ENCODE measurements at regions not wholly inside any gene's neighbourhood (a gene's known extent, or its start where the extent isn't known, plus 50 kb on each side); places are given as distances from the start of the nearest gene placed in this dataset.

GRCh38 chr10:1954300-1954699 lies 217.0 kb upstream of the ADARB2 start:
- TF ChIP-seq HNF4A (conservative IDR thresholded peaks at IDR 0.05): no peak
- no peak for TF ChIP-seq CTCF (IDR thresholded peaks at IDR 0.05; ENCODE audit: low read depth, low read length, missing input control)
- TF ChIP-seq GABPA (IDR thresholded peaks at IDR 0.05 in 1 of 2, conservative IDR thresholded peaks at IDR 0.05 in 1 of 2): no peak
- TF ChIP-seq FOXA2 (IDR thresholded peaks at IDR 0.05): no peak
- Histone ChIP-seq H3K27me3 (ENCODE audit: control insufficient read depth in 4 of 4, insufficient read depth in 4 of 4, low read length in 3 of 4) (peaks cover 0 to 5% (median 2%) of the 10 kb centered on the region in 4 donors), H3K9ac (ENCODE audit: low read depth in 1 of 2, low read length in 2 of 2) (no peak overlapping the region), H3K9me3 (ENCODE audit: control insufficient read depth in 4 of 4, low read length in 3 of 4) (peaks cover 0 to 4% (median 0%) of the 10 kb centered on the region in 4 donors), H3K4me3 (ENCODE audit: low read depth in 1 of 3, low read length in 3 of 3) (no peak overlapping the region), H3K27ac (ENCODE audit: low read depth in 1 of 2, low read length in 2 of 2) (no peak overlapping the region), H3K4me1 (ENCODE audit: control insufficient read depth in 4 of 4, insufficient read depth in 4 of 4, low read length in 3 of 4) (no peaks in the 10 kb centered on the region), H3K36me3 (ENCODE audit: control insufficient read depth in 4 of 4, insufficient read depth in 3 of 4, low read depth in 1 of 4, low read length in 3 of 4) (no peaks in the 10 kb centered on the region)
- 73% methylated on average over 3 of the region's 3 CpGs for WGBS
- DNase-seq (ENCODE audit: low spot score): no peak

- H3K27ac ChIP-seq (ENCODE audit: low read depth in 1 of 2, low read length in 2 of 2): no peak overlapping the region
- H3K4me3 ChIP-seq (ENCODE audit: low read depth in 1 of 3, low read length in 3 of 3): no peak overlapping the region
- WGBS: 92% methylated on average over 55 of the region's 55 CpGs
- DNase-seq (ENCODE audit: low spot score): no peak
- TF ChIP-seq FOXA2 (IDR thresholded peaks at IDR 0.05): no peak
- no peak for TF ChIP-seq MAX (IDR thresholded peaks at IDR 0.05)
- no peak for TF ChIP-seq RAD21 (IDR thresholded peaks at IDR 0.05)
- TF ChIP-seq ATF3 (IDR thresholded peaks at IDR 0.05): no peak
- TF ChIP-seq HNF4A (conservative IDR thresholded peaks at IDR 0.05): no peak
- TF ChIP-seq NR2F2 (IDR thresholded peaks at IDR 0.05): no peak
- TF ChIP-seq JUND (IDR thresholded peaks at IDR 0.05): no peak
- no peak for TF ChIP-seq YY1 (IDR thresholded peaks at IDR 0.05)
- no peak for TF ChIP-seq SP1 (IDR thresholded peaks at IDR 0.05)
- TF ChIP-seq GABPA (IDR thresholded peaks at IDR 0.05 in 1 of 2, conservative IDR thresholded peaks at IDR 0.05 in 1 of 2): no peak
- no peak for TF ChIP-seq TAF1 (conservative IDR thresholded peaks at IDR 0.05)
- no peaks in the 10 kb centered on the region for H3K36me3 ChIP-seq (ENCODE audit: control insufficient read depth in 4 of 4, insufficient read depth in 3 of 4, low read depth in 1 of 4, low read length in 3 of 4)
- no peak overlapping the region for H3K9ac ChIP-seq (ENCODE audit: low read depth in 1 of 2, low read length in 2 of 2)
- no peaks in the 10 kb centered on the region for H3K4me1 ChIP-seq (ENCODE audit: control insufficient read depth in 4 of 4, insufficient read depth in 4 of 4, low read length in 3 of 4)
- peaks cover 0 to 4% (median 0%) of the 10 kb centered on the region in 4 donors for H3K9me3 ChIP-seq (ENCODE audit: control insufficient read depth in 4 of 4, low read length in 3 of 4)
- H3K27me3 ChIP-seq (ENCODE audit: control insufficient read depth in 4 of 4, insufficient read depth in 4 of 4, low read length in 3 of 4): peaks cover 0 to 5% (median 2%) of the 10 kb centered on the region in 4 donors
Measured at GRCh38 chr10:1952126-1953095, 215.1 kb upstream of the ADARB2 start.

GRCh38 chr10:1950803-1951495 lies 213.6 kb upstream of the ADARB2 start:
- Histone ChIP-seq H3K9me3 (ENCODE audit: control insufficient read depth in 4 of 4, low read length in 3 of 4) (peaks cover 0 to 4% (median 0%) of the 10 kb centered on the region in 4 donors), H3K27me3 (ENCODE audit: control insufficient read depth in 4 of 4, insufficient read depth in 4 of 4, low read length in 3 of 4) (peaks cover 0 to 5% (median 2%) of the 10 kb centered on the region in 4 donors), H3K4me1 (ENCODE audit: control insufficient read depth in 4 of 4, insufficient read depth in 4 of 4, low read length in 3 of 4) (no peaks in the 10 kb centered on the region), H3K4me3 (ENCODE audit: low read depth in 1 of 3, low read length in 3 of 3) (no peak overlapping the region), H3K36me3 (ENCODE audit: control insufficient read depth in 4 of 4, insufficient read depth in 3 of 4, low read depth in 1 of 4, low read length in 3 of 4) (no peaks in the 10 kb centered on the region), H3K9ac (ENCODE audit: low read depth in 1 of 2, low read length in 2 of 2) (no peak overlapping the region), H3K27ac (ENCODE audit: low read depth in 1 of 2, low read length in 2 of 2) (no peak overlapping the region)
- no peak for DNase-seq (ENCODE audit: low spot score)
- 78% methylated on average over 7 of the region's 7 CpGs for WGBS
- no peak for TF ChIP-seq GABPA (IDR thresholded peaks at IDR 0.05 in 1 of 2, conservative IDR thresholded peaks at IDR 0.05 in 1 of 2)
- no peak for TF ChIP-seq RAD21 (IDR thresholded peaks at IDR 0.05)
- TF ChIP-seq HNF4A (conservative IDR thresholded peaks at IDR 0.05): no peak
- no peak for TF ChIP-seq SP1 (IDR thresholded peaks at IDR 0.05)
